ENCODE measurements at regions not wholly inside any gene's neighbourhood (a gene's known extent, or its start where the extent isn't known, plus 50 kb on each side); places are given as distances from the start of the nearest gene placed in this dataset.

DNA sequence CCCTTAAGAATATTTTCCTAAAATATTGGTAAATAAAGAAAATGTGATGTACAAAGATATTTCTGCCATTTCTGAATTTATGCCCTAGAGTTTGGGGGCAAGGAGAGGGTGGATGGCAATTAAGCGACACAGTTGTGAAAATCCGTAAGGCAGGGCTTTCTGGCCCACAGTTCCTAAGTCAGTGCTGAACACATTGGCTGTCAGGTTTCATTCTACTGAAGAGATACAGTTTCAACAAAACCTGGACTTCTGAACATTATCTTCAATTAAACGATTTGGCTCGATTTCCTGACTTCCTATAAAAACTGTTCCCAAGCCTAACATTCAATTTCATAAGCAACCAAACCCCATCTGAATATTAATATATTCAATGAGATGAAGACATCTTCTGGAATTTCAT lies 61.1 kb upstream of the NEBL start:
- TF ChIP-seq, protein P1, sequence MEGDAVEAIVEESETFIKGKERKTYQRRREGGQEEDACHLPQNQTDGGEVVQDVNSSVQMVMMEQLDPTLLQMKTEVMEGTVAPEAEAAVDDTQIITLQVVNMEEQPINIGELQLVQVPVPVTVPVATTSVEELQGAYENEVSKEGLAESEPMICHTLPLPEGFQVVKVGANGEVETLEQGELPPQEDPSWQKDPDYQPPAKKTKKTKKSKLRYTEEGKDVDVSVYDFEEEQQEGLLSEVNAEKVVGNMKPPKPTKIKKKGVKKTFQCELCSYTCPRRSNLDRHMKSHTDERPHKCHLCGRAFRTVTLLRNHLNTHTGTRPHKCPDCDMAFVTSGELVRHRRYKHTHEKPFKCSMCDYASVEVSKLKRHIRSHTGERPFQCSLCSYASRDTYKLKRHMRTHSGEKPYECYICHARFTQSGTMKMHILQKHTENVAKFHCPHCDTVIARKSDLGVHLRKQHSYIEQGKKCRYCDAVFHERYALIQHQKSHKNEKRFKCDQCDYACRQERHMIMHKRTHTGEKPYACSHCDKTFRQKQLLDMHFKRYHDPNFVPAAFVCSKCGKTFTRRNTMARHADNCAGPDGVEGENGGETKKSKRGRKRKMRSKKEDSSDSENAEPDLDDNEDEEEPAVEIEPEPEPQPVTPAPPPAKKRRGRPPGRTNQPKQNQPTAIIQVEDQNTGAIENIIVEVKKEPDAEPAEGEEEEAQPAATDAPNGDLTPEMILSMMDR (IDR thresholded peaks at IDR 0.05 in 8 of 11, conservative IDR thresholded peaks at IDR 0.05 in 3 of 11) = no peak
- TF ChIP-seq POLR2A (IDR thresholded peaks at IDR 0.05) (no peak), POLR2AphosphoS5 (IDR thresholded peaks at IDR 0.05) (no peak)
